ENCODE measurements at regions not wholly inside any gene's neighbourhood (a gene's known extent, or its start where the extent isn't known, plus 50 kb on each side); places are given as distances from the start of the nearest gene placed in this dataset.

DNA sequence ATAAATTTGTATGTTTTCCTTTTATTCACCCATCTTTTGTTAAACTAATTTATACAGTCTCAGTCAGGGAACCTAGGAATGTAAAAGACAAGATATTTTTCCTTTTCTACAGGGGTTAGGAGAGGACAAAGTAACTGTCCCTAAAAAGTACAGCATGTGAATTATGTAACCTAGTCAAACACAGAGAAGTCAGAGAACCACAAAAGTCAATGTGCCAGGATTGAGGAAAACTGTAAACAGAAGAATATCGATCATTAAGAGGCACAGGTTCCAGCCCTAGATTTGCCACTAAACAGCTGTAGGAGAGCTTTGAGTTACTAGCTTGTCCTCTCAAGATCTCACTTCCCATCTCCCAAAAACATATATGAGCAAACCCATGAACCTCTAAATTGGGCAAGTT, 550.9 kb upstream of the FAT3 start:
- TF ChIP-seq CTCF (IDR thresholded peaks at IDR 0.05; ENCODE audit: insufficient read depth, low read length) (no peak), POLR2AphosphoS5 (IDR thresholded peaks at IDR 0.05; ENCODE audit: low read depth) (no peak), GABPA (IDR thresholded peaks at IDR 0.05; ENCODE audit: low read depth) (no peak), SPI1 (IDR thresholded peaks at IDR 0.05; ENCODE audit: borderline replicate concordance, low read depth) (no peak)
- TF ChIP-seq, protein P1, sequence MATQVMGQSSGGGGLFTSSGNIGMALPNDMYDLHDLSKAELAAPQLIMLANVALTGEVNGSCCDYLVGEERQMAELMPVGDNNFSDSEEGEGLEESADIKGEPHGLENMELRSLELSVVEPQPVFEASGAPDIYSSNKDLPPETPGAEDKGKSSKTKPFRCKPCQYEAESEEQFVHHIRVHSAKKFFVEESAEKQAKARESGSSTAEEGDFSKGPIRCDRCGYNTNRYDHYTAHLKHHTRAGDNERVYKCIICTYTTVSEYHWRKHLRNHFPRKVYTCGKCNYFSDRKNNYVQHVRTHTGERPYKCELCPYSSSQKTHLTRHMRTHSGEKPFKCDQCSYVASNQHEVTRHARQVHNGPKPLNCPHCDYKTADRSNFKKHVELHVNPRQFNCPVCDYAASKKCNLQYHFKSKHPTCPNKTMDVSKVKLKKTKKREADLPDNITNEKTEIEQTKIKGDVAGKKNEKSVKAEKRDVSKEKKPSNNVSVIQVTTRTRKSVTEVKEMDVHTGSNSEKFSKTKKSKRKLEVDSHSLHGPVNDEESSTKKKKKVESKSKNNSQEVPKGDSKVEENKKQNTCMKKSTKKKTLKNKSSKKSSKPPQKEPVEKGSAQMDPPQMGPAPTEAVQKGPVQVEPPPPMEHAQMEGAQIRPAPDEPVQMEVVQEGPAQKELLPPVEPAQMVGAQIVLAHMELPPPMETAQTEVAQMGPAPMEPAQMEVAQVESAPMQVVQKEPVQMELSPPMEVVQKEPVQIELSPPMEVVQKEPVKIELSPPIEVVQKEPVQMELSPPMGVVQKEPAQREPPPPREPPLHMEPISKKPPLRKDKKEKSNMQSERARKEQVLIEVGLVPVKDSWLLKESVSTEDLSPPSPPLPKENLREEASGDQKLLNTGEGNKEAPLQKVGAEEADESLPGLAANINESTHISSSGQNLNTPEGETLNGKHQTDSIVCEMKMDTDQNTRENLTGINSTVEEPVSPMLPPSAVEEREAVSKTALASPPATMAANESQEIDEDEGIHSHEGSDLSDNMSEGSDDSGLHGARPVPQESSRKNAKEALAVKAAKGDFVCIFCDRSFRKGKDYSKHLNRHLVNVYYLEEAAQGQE (IDR thresholded peaks at IDR 0.05; ENCODE audit: insufficient replicate concordance, low read depth), result no peak
